Lower leg skin (tissue), 4 donors: ENCODE measurements at regions not wholly inside any gene's neighbourhood (a gene's known extent, or its start where the extent isn't known, plus 50 kb on each side); places are given as distances from the start of the nearest gene placed in this dataset.
A peak's percentile ranks its signal among the peaks of the same experiment; 100 is the strongest.
"Not testable (repeated sequence)": the region's sequence is repeated elsewhere in the genome, so short reads cannot be mapped to it uniquely, and the experiment has no call there.

ENCODE experiments used
- DNase-seq, 2 donors: peaks; one replicate each; pipeline ENCODE4 v3.0.0-alpha.2; 2019; ENCODE audit warnings: low spot score in 2 of 2
- H3K4me3 ChIP-seq: fragments of 200-600 bp; sonication (generic); 2 replicates; pipeline ENCODE4 v1.5.1; 2017; ENCODE audit warnings: mild to moderate bottlenecking, low read depth; ENCODE audit not compliant: poor library complexity, severe bottlenecking
- CTCF ChIP-seq, 3 donors: fragments of 450-650 bp; IDR thresholded peaks; one replicate each; pipeline ENCODE4 v1.5.1; 2016; ENCODE audit warnings: antibody characterized with exemption in 3 of 3, mild to moderate bottlenecking in 3 of 3, moderate library complexity in 2 of 3
- POLR2A ChIP-seq, 2 donors: fragments of 450-650 bp; IDR thresholded peaks; one replicate each; pipeline ENCODE4 v1.6.1; 2016 to 2017; ENCODE audit warnings: antibody characterized with exemption in 2 of 2, mild to moderate bottlenecking in 1 of 2, moderate library complexity in 1 of 2
- WGBS, 2 donors: methylation state at CpG; one replicate each; pipeline ENCODE4 v1.1.5; 2018; 5-methylcytosine and 5-hydroxymethylcytosine counted together
- intact Hi-C: fragments of 100-400 bp; cut with DNase I; formaldehyde crosslinking; loops from one replicate; pipeline ENCODE4 v1.15.0; 2023; ENCODE audit warnings: low total_unique reads

GRCh38 chr7:149625340-149625946 is 127.8 kb upstream of the ZNF746 start:
- DNase-seq = peak; percentile 22 to 88
- WGBS, 2 donors = 35 to 49% methylated on average over 17 of the region's 17 CpGs
- no peak for TF ChIP-seq CTCF (IDR thresholded peaks at IDR 0.05)
- TF ChIP-seq POLR2A (IDR thresholded peaks at IDR 0.05) = no peak
- intact Hi-C loops = no loop called here
- H3K4me3 ChIP-seq = no peak overlapping the region

- intact Hi-C loops = no loop called here
- 2 to 5% methylated on average over 14 to 37 of the region's 97 CpGs for WGBS, 2 donors
- TF ChIP-seq CTCF (IDR thresholded peaks at IDR 0.05) (peak in 1 of 3 donors; percentile 62), POLR2A (IDR thresholded peaks at IDR 0.05) (no peak)
Observed at GRCh38 chr7:149624419-149625339, 127.1 kb upstream of the ZNF746 start.

GRCh38 chr7:149624006-149624405 is 126.4 kb upstream of the ZNF746 start:
- peak overlapping the region; percentile 82 for H3K4me3 ChIP-seq
- WGBS, 2 donors = 0 to 2% methylated on average over 15 to 20 of the region's 28 CpGs
- intact Hi-C loops = no loop called here
- DNase-seq = peak; percentile 19 to 87
- no peak for TF ChIP-seq CTCF (IDR thresholded peaks at IDR 0.05)
- no peak for TF ChIP-seq POLR2A (IDR thresholded peaks at IDR 0.05)

More at GRCh38 chr7:149624419-149625339, 127.1 kb upstream of the ZNF746 start:
- peak; percentile 89 to 98 for DNase-seq
- peak overlapping the region; percentile 82 for H3K4me3 ChIP-seq

GRCh38 chr7:149623262-149623997 is 125.8 kb upstream of the ZNF746 start:
- 9% methylated on average over 19 of the region's 19 CpGs for WGBS, 2 donors
- intact Hi-C loops = not testable (repeated sequence)
- peak; percentile 25 to 87 for DNase-seq

GRCh38 chr7:149622444-149623210 is 125.0 kb upstream of the ZNF746 start:
- intact Hi-C loops = no loop called here
- TF ChIP-seq CTCF (IDR thresholded peaks at IDR 0.05) = no peak
- no peak for TF ChIP-seq POLR2A (IDR thresholded peaks at IDR 0.05)
- no peak overlapping the region for H3K4me3 ChIP-seq
- peak in 1 of 2 donors; percentile 82 for DNase-seq
- 80 to 83% methylated on average over 10 of the region's 10 CpGs for WGBS, 2 donors

More at GRCh38 chr7:149623262-149623997, 125.8 kb upstream of the ZNF746 start:
- peak overlapping the region; percentile 82 for H3K4me3 ChIP-seq
